Hypothalamus (tissue), 51 donors: ENCODE measurements at regions not wholly inside any gene's neighbourhood (a gene's known extent, or its start where the extent isn't known, plus 50 kb on each side); places are given as distances from the start of the nearest gene placed in this dataset.
"Not testable (repeated sequence)": the region's sequence is repeated elsewhere in the genome, so short reads cannot be mapped to it uniquely, and the experiment has no call there.

Source experiments
- DNase-seq, 51 donors: peaks; one replicate each; lab custom pipeline; 2025; lab: John Stamatoyannopoulos, UW

GRCh38 chr4:97279391-97279790, 863.9 kb downstream of the STPG2 start:
- no peak for DNase-seq

DNA sequence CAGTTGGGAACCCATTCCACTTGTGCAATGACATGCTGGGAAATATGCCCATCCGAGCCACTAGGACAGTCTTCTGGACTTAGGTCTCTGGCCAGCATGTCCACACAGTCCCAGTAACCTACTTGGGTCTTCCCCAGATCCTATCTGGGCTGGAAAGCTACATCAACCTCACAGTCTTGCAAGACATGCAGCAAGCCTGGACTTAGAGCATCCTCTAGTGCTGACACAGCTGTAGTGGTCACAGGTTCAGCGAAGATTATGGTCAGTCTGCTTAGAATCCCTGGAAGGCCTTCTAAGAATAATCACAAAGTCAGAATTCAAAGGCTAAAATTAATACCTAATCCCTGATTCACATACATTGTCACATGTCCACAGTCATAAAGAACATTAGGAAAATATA, 842.7 kb downstream of the STPG2 start:
- no peak for DNase-seq

DNA sequence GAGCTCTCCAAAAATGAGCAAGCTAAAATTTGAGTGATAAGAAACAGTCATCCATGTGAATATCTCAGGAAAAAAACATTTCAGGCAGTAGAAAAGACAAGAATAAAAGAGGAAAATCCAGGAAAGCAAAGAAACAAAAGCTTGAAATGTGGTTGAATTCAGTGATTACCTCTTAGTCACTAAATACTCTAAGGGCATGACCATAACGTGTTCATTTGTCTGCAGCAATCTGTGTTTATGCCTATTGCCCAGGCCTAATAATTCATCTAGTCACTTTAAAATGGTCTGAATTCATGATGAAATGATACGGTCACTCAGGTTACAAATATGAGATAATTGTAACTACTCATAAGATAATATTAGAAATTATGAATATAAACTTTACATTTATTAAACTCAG, 837.9 kb downstream of the STPG2 start:
- DNase-seq: no peak

- DNase-seq: no peak
These were observed 834.2 kb downstream of the STPG2 start for GRCh38 chr4:97309121-97309520.

DNA sequence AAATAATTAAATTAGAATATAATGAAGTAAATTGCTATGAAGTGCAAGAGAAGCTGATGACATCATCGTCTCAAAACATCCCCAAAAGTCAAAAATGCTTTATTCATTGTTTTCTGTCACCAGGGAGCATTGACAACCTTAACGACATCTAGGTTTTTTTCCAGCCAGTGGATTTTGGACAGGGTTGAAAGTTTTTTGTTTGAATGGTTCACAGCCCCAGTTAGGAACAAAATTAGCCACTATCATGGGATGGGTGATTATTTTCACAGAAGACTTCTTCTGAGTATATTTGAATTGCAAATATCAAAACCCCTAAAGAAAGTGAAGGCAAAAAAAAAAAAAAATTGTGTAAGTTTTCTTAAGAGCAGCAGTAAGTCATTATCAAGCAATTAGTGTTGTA, 826.1 kb downstream of the STPG2 start:
- DNase-seq: no peak

- DNase-seq: no peak
These were observed 825.6 kb downstream of the STPG2 start for GRCh38 chr4:97317671-97318070.

- DNase-seq: not testable (repeated sequence)
These were observed 817.5 kb downstream of the STPG2 start for GRCh38 chr4:97325751-97326150.

GRCh38 chr4:97330917-97331316, 812.4 kb downstream of the STPG2 start:
- no peak for DNase-seq

DNA sequence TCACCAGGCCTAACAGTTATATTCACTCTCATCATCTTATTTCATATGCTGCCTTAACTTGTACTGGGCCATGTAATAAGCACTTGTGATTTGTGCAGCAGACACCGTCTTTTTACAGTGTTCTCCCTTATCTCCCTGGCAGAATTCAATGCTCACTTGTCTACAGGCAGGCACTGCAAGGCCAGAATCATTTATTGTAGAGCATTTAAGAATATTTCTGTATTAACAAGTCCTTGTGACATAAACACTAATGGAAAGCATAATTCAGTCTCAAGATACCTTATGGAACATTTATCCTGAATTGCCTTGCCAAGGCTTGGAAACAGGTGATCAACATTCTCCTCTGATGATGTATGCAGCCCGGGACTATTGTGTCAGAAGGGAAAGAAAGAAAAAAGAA, 808.9 kb downstream of the STPG2 start:
- DNase-seq: no peak

DNA sequence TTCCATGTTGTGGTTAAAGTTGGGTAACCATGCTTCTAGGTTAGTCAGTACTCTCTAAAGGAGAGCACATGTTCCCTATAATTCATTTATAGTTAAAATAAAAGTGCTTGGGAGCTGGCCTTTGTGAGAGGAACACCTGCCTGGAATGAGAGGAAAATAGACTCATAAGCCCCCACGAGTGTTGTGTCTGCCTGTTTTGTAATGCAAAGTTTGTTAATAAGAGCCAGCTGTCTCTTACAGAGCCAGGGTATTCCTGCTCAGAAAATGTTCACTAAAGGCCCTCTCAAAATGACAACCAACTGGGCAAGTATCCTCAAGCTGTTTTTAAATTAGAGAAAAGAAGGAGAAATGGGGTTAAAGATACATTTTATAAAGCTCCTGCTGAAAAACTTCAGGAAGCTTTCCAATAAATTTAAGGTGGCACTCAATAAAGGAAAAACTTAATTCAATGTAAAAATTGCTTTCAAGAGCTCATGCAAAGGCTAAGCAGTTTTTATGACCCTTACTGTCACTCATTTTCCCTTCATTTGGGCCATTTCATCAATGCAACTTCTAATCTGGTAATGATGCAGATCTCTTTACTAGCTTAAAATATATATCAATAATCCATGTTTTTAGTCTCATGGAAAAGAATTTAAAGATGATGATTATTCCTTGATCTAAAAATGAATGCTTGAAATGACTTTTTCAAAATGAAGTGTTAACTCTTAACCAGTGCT, 793.6 kb downstream of the STPG2 start:
- no peak for DNase-seq

- no peak for DNase-seq
These were observed 789.4 kb downstream of the STPG2 start for GRCh38 chr4:97353876-97354275.

DNA sequence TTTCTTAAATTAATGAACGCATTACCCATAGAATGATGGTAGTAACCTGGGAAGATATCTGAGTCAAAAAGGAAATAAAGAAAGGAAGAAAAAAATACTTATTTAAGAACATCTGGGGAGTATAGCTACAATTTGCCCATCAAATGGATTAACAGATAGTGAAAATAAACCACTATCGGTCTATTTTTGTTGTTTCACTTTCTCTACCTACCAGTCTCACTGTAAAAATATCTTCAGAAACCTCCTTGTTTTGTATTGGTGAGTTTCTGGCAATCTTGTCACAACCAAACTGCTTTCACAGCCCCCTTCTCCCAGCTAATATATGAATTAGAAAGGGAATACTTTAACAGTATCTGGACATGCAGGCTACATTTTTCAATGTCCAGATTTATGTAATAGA, 783.5 kb downstream of the STPG2 start:
- no peak for DNase-seq

GRCh38 chr4:97360733-97361132, 782.5 kb downstream of the STPG2 start:
- DNase-seq: no peak

GRCh38 chr4:97367878-97368277, 775.4 kb downstream of the STPG2 start:
- no peak for DNase-seq

DNA sequence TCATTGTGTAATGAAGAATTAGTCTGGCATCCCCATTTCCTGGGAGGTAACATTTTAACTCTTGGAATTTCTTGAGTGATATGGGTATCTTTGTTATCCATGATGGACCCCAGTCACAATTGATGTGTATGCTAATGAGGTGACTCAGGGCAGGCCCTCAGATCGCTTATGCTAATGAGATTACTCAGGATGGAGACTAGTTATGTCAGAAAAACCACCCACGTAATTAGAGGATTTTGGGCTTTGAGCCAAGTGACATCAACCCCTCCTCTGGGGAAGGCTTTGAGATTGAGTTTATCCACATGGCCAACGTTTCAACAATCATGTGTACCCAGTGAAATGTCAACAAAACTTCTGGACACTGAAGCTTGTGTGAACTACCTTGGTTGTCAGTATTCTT, 772.7 kb downstream of the STPG2 start:
- DNase-seq: no peak

DNA sequence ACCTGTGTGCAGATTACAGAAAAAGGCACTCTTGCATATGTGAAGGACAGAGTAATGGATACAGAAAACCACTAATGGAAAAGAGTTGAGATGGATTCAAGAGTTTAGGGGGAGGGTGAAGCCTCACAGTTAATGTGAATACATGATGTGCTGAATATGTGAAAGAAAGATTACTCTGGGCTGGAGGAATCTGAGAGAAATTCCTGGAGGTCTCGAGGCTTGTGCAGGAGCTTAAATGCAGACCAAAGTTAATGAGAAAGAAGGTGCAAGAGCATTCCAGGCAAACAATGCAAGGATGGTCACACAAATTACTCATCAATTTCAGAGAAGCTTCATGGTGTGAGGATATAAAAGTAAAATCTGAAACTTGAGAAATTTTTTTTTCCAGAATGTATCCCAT, 768.8 kb downstream of the STPG2 start:
- DNase-seq: no peak

DNA sequence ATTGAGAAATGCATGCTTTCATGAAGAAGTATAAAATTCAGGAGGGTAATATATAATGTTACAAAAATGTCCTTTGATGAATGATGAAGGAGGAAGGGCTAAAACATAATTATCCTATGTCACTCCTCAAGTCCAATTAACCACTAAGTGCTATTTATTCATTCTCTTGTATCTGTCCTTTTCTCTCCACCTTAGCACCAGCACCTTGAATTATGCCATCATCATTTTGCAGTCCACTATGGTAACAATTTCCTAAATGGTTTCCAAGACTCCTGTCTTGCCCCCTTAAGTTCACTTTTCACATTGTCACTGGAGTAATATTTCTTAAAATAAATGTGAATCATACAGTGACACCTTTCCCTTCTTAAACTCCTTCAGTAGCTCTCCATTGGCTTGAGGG, 756.3 kb downstream of the STPG2 start:
- DNase-seq: no peak

DNA sequence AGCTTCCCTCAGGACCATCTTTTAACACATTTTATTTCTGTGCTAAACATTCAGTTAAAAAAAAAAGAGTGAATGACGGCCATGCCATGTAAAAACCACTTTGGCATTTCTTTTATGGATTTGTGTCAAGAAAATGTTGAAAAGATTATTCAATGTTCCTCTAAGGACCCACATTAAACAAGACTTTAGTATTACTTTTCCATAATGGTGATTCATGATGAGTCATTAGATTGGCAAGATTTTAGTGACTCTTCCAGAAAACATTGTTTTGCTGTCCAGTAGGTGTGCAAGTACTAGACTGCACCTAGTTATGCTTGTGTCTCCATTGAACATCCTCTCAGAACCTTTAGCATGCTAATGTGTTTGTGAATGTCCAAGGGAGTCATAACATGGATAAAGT, 748.6 kb downstream of the STPG2 start:
- no peak for DNase-seq

GRCh38 chr4:97396097-97396496, 747.2 kb downstream of the STPG2 start:
- no peak for DNase-seq

DNA sequence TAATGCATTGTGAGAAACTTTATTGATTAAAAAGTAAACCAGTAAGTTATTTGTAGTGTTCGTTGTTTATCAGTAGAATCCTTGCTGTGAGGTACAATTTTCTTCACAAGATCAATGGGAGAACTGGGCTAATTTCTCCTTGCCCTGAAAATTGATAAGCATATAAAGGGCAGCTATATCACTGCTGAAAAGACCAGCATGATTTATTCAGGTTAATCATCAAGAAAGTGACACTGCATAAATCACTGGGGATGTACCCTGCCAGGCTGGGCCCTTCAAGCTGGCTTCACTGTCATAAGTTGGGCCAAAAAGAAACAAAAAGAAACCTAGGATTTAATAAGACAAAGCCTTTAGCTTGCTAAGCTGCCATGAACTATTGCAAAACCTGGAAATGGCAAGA, 746.7 kb downstream of the STPG2 start:
- DNase-seq: no peak

DNA sequence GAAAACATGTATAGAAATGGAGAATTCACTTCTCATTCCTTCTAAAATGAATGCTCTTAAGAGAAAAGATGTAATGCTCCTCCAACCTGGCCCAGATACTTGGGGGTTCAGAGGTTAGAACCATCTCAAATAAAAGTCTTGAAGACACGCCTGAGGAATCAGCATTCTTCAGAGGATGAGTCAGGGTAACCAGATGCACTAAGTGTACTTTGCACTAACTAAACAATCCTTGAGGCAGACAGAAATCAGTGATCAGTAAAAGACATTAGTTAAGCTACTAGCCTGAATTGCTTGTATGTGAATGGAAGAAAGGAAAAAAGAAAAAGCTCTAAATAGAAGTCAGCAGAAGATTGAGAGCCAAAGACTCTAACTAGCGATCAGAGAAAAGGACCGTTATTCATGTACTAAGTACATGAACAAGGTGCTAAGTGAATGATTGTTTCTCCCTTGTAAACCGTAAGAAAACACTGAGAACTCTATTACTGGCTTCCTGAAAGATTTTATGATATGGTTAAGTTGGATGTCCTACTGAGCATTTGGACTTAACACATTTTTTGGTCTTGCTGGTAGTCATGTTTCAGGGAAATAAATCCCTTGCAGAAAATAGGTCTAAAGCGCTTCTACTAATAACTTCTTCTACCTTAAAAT, 738.3 kb downstream of the STPG2 start:
- DNase-seq: no peak

- DNase-seq: no peak
These were observed 731.9 kb downstream of the STPG2 start for GRCh38 chr4:97411356-97411755.

GRCh38 chr4:97412331-97412730, 730.9 kb downstream of the STPG2 start:
- DNase-seq: no peak
